K562 (cell line): ENCODE measurements at regions not wholly inside any gene's neighbourhood (a gene's known extent, or its start where the extent isn't known, plus 50 kb on each side); places are given as distances from the start of the nearest gene placed in this dataset.

Source experiments
- ATAC-seq: fragments of 200-7000 bp; cut with Tn5 transposase; 3 replicates; pipeline ENCODE4 v1.9.1; 2020; ENCODE audit warnings: moderate library complexity
- BruUV-seq: library from RNA; stranded (reverse); fragments of 400-500 nt; replicated peaks from 2 replicates; lab custom pipeline; 2021; lab: Mats Ljungman, UMichigan
- CTCF ChIA-PET: fragments of 300-600 bp; formaldehyde crosslinking; extraction: SDS; loops from one replicate; lab custom pipeline; 2021; ENCODE audit warnings: low intra/inter-chr PET ratio; lab: Yijun Ruan, JAX
- POLR2A ChIA-PET: fragments of 300-600, 350-650 bp; sonication (Branson Sonifier 250); formaldehyde crosslinking; extraction: SDS; loops from one replicate; lab custom pipeline; 2021; ENCODE audit warnings: antibody characterized with exemption, inconsistent platforms; lab: Yijun Ruan, JAX
- DNase-seq, 4 experiments: peaks; one replicate each; pipeline versions ENCODE4 v3.0.0 to v3.0.0-alpha.2; 2011 to 2018; ENCODE audit warnings: low spot score in 3 of 4, mixed read lengths in 3 of 4; ENCODE audit errors: extremely low read depth in 1 of 4
- FAIRE-seq: peaks from 2 replicates; lab custom pipeline; 2011; peaks lifted over from hg19 to GRCh38; lab: Jason Lieb, UNC
- H2AFZ ChIP-seq: 2 replicates; pipeline ENCODE4 v1.6.0; 2011; ENCODE audit warnings: low read depth, low read length, control low read depth, inconsistent platforms
- H3K27ac ChIP-seq: fragments of 200-600 bp; 3 replicates; pipeline ENCODE4 v1.8.0; 2011; ENCODE audit warnings: low read depth, mild to moderate bottlenecking, control low read depth, inconsistent platforms, low read length, moderate library complexity, mixed read lengths; ENCODE audit errors: extremely low read depth
- H3K27me3 ChIP-seq, 2 experiments: fragments of 300-600 bp in 1 of 2; 2 replicates in 1 of 2; 3 replicates in 1 of 2; pipeline versions ENCODE4 v1.6.0 to v1.8.0; 2011; ENCODE audit warnings: inconsistent platforms in 2 of 2, low read length in 2 of 2, mild to moderate bottlenecking in 1 of 2, mixed read lengths in 1 of 2, moderate library complexity in 1 of 2; ENCODE audit not compliant: control insufficient read depth in 2 of 2, insufficient read depth in 2 of 2
- H3K36me3 ChIP-seq: fragments of 300-600 bp; 3 replicates; pipeline ENCODE4 v1.8.0; 2011; ENCODE audit warnings: mild to moderate bottlenecking, low read length, inconsistent platforms; ENCODE audit not compliant: control insufficient read depth, insufficient read depth
- H3K4me1 ChIP-seq, 2 experiments: fragments of 200-600 bp in 1 of 2; replicated peaks in 1 of 2; 2 replicates in 1 of 2; 3 replicates in 1 of 2; pipeline versions ENCODE4 v1.5.1 to v1.8.0; 2011; ENCODE audit warnings: inconsistent platforms in 2 of 2, low read length in 2 of 2, mild to moderate bottlenecking in 1 of 2, mixed read lengths in 1 of 2, moderate library complexity in 1 of 2; ENCODE audit not compliant: control insufficient read depth in 2 of 2, insufficient read depth in 2 of 2
- H3K4me2 ChIP-seq: 2 replicates; pipeline ENCODE4 v1.6.1; 2011; ENCODE audit warnings: low read length, control low read depth, inconsistent platforms, mixed read lengths; ENCODE audit not compliant: insufficient read depth
- H3K4me3 ChIP-seq: fragments of 200-600 bp; sonication (generic), shearing (Covaris generic); 2 replicates; pipeline ENCODE4 v1.5.1; 2016; ENCODE audit warnings: control low read depth, inconsistent platforms
- H3K79me2 ChIP-seq: fragments of 200-600 bp; 3 replicates; pipeline ENCODE4 v1.8.0; 2011; ENCODE audit warnings: low read length, inconsistent platforms; ENCODE audit not compliant: control insufficient read depth, insufficient read depth
- H3K9ac ChIP-seq, 2 experiments: 2 replicates each; pipeline versions ENCODE4 v1.6.0 to v1.6.1; 2011; ENCODE audit warnings: low read depth in 2 of 2, low read length in 2 of 2, control low read depth in 1 of 2, inconsistent platforms in 1 of 2, mild to moderate bottlenecking in 1 of 2, mixed read lengths in 1 of 2; ENCODE audit not compliant: insufficient read depth in 1 of 2
- H3K9me1 ChIP-seq: one replicate; pipeline ENCODE4 v1.6.0; 2011; ENCODE audit warnings: inconsistent platforms, mild to moderate bottlenecking, low read length, moderate library complexity; ENCODE audit not compliant: control insufficient read depth, insufficient read depth
- H3K9me3 ChIP-seq: replicated peaks from 2 replicates; pipeline ENCODE4 v1.5.1; 2011; ENCODE audit warnings: low read depth, low read length, inconsistent platforms; ENCODE audit not compliant: control insufficient read depth, insufficient read depth
- H4K20me1 ChIP-seq: replicated peaks from 2 replicates; pipeline ENCODE4 v1.6.1; 2011; ENCODE audit warnings: low read length, inconsistent platforms, mixed read lengths; ENCODE audit not compliant: control insufficient read depth, insufficient read depth
- ARNT ChIP-seq, 2 experiments: fragments of 450-650 bp; IDR thresholded peaks; 2 replicates each; pipeline ENCODE4 v1.6.1; 2016; ENCODE audit warnings: mild to moderate bottlenecking in 1 of 2
- E2F1 ChIP-seq: sonication (generic); formaldehyde crosslinking; IDR thresholded peaks from 2 replicates; pipeline ENCODE4 v1.8.1; 2023; ENCODE audit warnings: mild to moderate bottlenecking, missing genetic modification reagents, moderate library complexity
- E2F3 ChIP-seq: fragments of 250-450 bp; sonication (Bioruptor Pico); IDR thresholded peaks from 2 replicates; pipeline ENCODE4 v1.4.0; 2020; ENCODE audit warnings: mild to moderate bottlenecking
- KAT2B ChIP-seq: IDR thresholded peaks from one replicate; pipeline ENCODE4 v1.6.1; 2012; ENCODE audit warnings: low read depth, mild to moderate bottlenecking, control low read depth, inconsistent platforms, low read length, moderate library complexity
- SMARCA4 ChIP-seq: fragments of 450-650 bp; IDR thresholded peaks from 2 replicates; pipeline ENCODE4 v1.6.1; 2016
- ZNF830 ChIP-seq: fragments of 250-450 bp; sonication (Bioruptor Pico); IDR thresholded peaks from 2 replicates; pipeline ENCODE4 v1.5.0; 2021; ENCODE audit warnings: mild to moderate bottlenecking
- WGBS: fragments of 100-300 bp; shearing (Covaris generic); methylation state at CpG from one replicate; pipeline ENCODE4 v1.1.6; 2016; ENCODE audit warnings: low coverage, mixed read lengths; ENCODE audit not compliant: insufficient coverage; ENCODE audit errors: missing lambda C conversion rate; 5-methylcytosine and 5-hydroxymethylcytosine counted together
- in situ Hi-C: fragments of 300-500 bp; cut with MboI; formaldehyde crosslinking; loops from 4 replicates; pipeline ENCODE4 v1.15.0; 2018; ENCODE audit warnings: inconsistent platforms, mixed read lengths
- intact Hi-C: fragments of 100-400 bp; cut with micrococcal nuclease; formaldehyde crosslinking; loops from 2 replicates; pipeline ENCODE4 v1.14.2; 2022
- TF ChIP-seq, protein P1 (sequence below): fragments of 250-450 bp; sonication (Bioruptor Pico); IDR thresholded peaks from 2 replicates; pipeline ENCODE4 v1.8.0; 2021; ENCODE audit warnings: mild to moderate bottlenecking, moderate library complexity
- TF ChIP-seq, protein P2 (sequence below), 2 experiments: fragments of 200-800 bp in 1 of 2; sonication (Bioruptor generic) in 1 of 2; sonication (generic) in 1 of 2; formaldehyde crosslinking in 1 of 2; IDR thresholded peaks in 1 of 2; conservative IDR thresholded peaks in 1 of 2; 2 replicates each; pipeline versions ENCODE4 v1.5.0 to v1.6.1; 2016 to 2020; ENCODE audit warnings: missing compliant biosample characterization in 1 of 2, missing genetic modification characterization in 1 of 2, missing genetic modification reagents in 1 of 2
- TF ChIP-seq, protein P3 (sequence below): sonication (generic); formaldehyde crosslinking; IDR thresholded peaks from 2 replicates; pipeline ENCODE4 v1.8.0; 2022; ENCODE audit warnings: missing genetic modification reagents, mild to moderate bottlenecking, borderline replicate concordance

DNA sequence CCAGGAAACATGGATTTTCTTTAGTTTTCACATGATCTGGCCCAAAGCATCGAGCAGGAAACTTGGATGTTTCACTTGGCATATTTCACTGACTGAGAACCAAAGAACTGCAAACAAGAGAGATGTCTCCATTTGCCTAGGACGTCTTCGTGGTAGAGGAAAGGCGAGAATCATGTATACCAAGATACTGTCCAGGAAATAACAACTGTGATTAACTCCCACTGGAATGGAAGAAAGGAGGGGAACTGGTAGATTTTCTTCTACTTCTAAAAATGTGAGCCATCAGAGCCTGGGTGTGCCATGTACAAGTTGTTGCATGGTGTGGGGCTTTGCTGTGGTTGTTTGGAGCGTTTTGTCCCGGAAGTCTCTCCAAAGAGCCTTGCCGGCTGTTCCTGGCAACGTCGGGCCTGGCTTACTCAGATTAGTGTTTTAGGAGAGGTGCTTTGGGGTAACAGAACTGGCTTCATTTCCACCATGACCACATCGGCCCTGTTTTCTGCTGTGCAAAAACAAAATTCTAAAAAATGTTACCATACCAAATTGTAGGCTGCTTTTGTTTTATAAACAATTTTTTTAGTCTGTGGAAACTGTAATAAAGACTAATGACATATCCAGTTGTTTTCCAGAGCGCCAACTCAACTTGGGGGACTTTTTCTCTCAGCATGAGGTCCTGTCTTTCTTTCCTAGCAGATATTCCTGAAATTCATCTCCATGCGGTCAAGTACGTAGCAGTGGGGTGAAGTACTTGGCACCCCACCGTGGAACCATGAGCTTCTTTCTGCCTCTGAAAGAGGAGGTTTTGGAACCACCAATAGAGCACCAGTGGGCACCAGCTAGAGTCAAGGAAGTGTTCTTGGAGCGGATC lies 118.3 kb downstream of the TM2D1 start:
- Histone ChIP-seq H2AFZ (peak overlapping the region; percentile 48), H3K79me2 (no peaks in the 10 kb centered on the region), H4K20me1 (no peaks in the 10 kb centered on the region), H3K9me1 (no peaks in the 10 kb centered on the region), H3K4me3 (no peak overlapping the region), H3K9ac (no peak overlapping the region), H3K4me2 (no peak overlapping the region), H3K9me3 (no peaks in the 10 kb centered on the region), H3K27me3 (peaks cover 9 to 14% of the 10 kb centered on the region in 2 experiments; a peak in 2 of 5 replicates), H3K27ac (no peak overlapping the region), H3K4me1 (no peaks in the 10 kb centered on the region), H3K36me3 (no peaks in the 10 kb centered on the region)
- no peak for DNase-seq
- WGBS: 6% methylated on average over 15 of the region's 15 CpGs
- no peak for ATAC-seq
- intact Hi-C loops: no loop called here
- CTCF ChIA-PET: no interaction called here
- in situ Hi-C loops: no loop called here
- POLR2A ChIA-PET: no interaction called here
- TF ChIP-seq KAT2B (no peak), E2F3 (CRISPR knock-in tag) (no peak), E2F1 (no peak), ZNF830 (no peak), SMARCA4 (no peak), ARNT (IDR thresholded peaks at IDR 0.05) (no peak)
- TF ChIP-seq, protein P1, sequence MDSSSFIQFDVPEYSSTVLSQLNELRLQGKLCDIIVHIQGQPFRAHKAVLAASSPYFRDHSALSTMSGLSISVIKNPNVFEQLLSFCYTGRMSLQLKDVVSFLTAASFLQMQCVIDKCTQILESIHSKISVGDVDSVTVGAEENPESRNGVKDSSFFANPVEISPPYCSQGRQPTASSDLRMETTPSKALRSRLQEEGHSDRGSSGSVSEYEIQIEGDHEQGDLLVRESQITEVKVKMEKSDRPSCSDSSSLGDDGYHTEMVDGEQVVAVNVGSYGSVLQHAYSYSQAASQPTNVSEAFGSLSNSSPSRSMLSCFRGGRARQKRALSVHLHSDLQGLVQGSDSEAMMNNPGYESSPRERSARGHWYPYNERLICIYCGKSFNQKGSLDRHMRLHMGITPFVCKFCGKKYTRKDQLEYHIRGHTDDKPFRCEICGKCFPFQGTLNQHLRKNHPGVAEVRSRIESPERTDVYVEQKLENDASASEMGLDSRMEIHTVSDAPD (CRISPR knock-in tag): no peak
- TF ChIP-seq, protein P2, sequence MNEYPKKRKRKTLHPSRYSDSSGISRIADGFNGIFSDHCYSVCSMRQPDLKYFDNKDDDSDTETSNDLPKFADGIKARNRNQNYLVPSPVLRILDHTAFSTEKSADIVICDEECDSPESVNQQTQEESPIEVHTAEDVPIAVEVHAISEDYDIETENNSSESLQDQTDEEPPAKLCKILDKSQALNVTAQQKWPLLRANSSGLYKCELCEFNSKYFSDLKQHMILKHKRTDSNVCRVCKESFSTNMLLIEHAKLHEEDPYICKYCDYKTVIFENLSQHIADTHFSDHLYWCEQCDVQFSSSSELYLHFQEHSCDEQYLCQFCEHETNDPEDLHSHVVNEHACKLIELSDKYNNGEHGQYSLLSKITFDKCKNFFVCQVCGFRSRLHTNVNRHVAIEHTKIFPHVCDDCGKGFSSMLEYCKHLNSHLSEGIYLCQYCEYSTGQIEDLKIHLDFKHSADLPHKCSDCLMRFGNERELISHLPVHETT (CRISPR knock-in tag; conservative IDR thresholded peaks at IDR 0.05 in 1 of 2, IDR thresholded peaks at IDR 0.05 in 1 of 2): no peak
- TF ChIP-seq, protein P3, sequence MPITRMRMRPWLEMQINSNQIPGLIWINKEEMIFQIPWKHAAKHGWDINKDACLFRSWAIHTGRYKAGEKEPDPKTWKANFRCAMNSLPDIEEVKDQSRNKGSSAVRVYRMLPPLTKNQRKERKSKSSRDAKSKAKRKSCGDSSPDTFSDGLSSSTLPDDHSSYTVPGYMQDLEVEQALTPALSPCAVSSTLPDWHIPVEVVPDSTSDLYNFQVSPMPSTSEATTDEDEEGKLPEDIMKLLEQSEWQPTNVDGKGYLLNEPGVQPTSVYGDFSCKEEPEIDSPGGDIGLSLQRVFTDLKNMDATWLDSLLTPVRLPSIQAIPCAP: no peak
- FAIRE-seq: peak; percentile 51
- no TSS peak for BruUV-seq
